HFFc6 (cell line): ENCODE measurements at regions not wholly inside any gene's neighbourhood (a gene's known extent, or its start where the extent isn't known, plus 50 kb on each side); places are given as distances from the start of the nearest gene placed in this dataset.

Experiments
- DNase-seq: peaks from one replicate; pipeline ENCODE4 v3.0.0-alpha.2; 2018
- H3K27ac Mint-ChIP-seq: 2 replicates; pipeline ENCODE4 v1.8.0; 2020; ENCODE audit warnings: mild to moderate bottlenecking, mixed read lengths
- H3K27me3 Mint-ChIP-seq: 2 replicates; pipeline ENCODE4 v1.8.0; 2021; ENCODE audit warnings: mild to moderate bottlenecking, moderate library complexity, mixed read lengths; ENCODE audit not compliant: insufficient read depth
- H3K36me3 Mint-ChIP-seq: 2 replicates; pipeline ENCODE4 v1.8.0; 2021; ENCODE audit warnings: low read depth, mixed read lengths
- H3K4me1 Mint-ChIP-seq: 2 replicates; pipeline ENCODE4 v1.8.0; 2020; ENCODE audit warnings: low read depth, mixed read lengths
- H3K4me3 Mint-ChIP-seq: 2 replicates; pipeline ENCODE4 v1.8.0; 2020; ENCODE audit warnings: mild to moderate bottlenecking, moderate library complexity, mixed read lengths
- H3K9me3 Mint-ChIP-seq: 2 replicates; pipeline ENCODE4 v1.8.0; 2020; ENCODE audit warnings: mild to moderate bottlenecking, mixed read lengths
- CTCF ChIP-seq: fragments of 200-600 bp; sonication (generic); IDR thresholded peaks from 2 replicates; pipeline ENCODE4 v1.5.0; 2021; ENCODE audit warnings: antibody characterized with exemption, mild to moderate bottlenecking

- TF ChIP-seq CTCF: no peak
- H3K4me3 Mint-ChIP-seq: no peak overlapping the region
- H3K27me3 Mint-ChIP-seq: peaks cover 6% of the 10 kb centered on the region; the same call in 1 of the 2 replicates
- no peaks in the 10 kb centered on the region for H3K9me3 Mint-ChIP-seq
- peaks cover 23% of the 10 kb centered on the region for H3K4me1 Mint-ChIP-seq
- no peak overlapping the region for H3K27ac Mint-ChIP-seq
- no peak for DNase-seq
- no peaks in the 10 kb centered on the region for H3K36me3 Mint-ChIP-seq
Measured at GRCh38 chr6:118714756-118715155, 63.4 kb upstream of the CEP85L start.

GRCh38 chr6:118712969-118713368, 61.6 kb upstream of the CEP85L start:
- H3K9me3 Mint-ChIP-seq: no peaks in the 10 kb centered on the region
- no peak for TF ChIP-seq CTCF
- H3K4me3 Mint-ChIP-seq: no peak overlapping the region
- DNase-seq: peak; percentile 25
- H3K4me1 Mint-ChIP-seq: peaks cover 41% of the 10 kb centered on the region
- no peaks in the 10 kb centered on the region for H3K36me3 Mint-ChIP-seq
- H3K27ac Mint-ChIP-seq: no peak overlapping the region; the same call in 1 of the 2 replicates
- peaks cover 2% of the 10 kb centered on the region for H3K27me3 Mint-ChIP-seq

GRCh38 chr6:118710616-118711015, 59.2 kb upstream of the CEP85L start:
- no peak for TF ChIP-seq CTCF
- peaks cover 61% of the 10 kb centered on the region for H3K4me1 Mint-ChIP-seq
- no peak for DNase-seq
- H3K36me3 Mint-ChIP-seq: no peaks in the 10 kb centered on the region
- no peak overlapping the region for H3K27ac Mint-ChIP-seq
- H3K4me3 Mint-ChIP-seq: no peak overlapping the region
- H3K27me3 Mint-ChIP-seq: no peaks in the 10 kb centered on the region; the same call in 1 of the 2 replicates
- H3K9me3 Mint-ChIP-seq: no peaks in the 10 kb centered on the region

- Mint-ChIP-seq H3K4me3 (peak overlapping the region; percentile 88), H3K36me3 (no peaks in the 10 kb centered on the region), H3K4me1 (peaks cover 68% of the 10 kb centered on the region), H3K27me3 (no peaks in the 10 kb centered on the region; the same call in 1 of the 2 replicates), H3K27ac (peak overlapping the region; percentile 97), H3K9me3 (no peaks in the 10 kb centered on the region)
- no peak for TF ChIP-seq CTCF
- DNase-seq: peak; percentile 52
Measured at GRCh38 chr6:118709859-118710350, 58.5 kb upstream of the CEP85L start.

GRCh38 chr6:118708744-118709143, 57.4 kb upstream of the CEP85L start:
- DNase-seq: peak; percentile 70
- Mint-ChIP-seq H3K4me1 (peaks cover 71% of the 10 kb centered on the region), H3K27me3 (no peaks in the 10 kb centered on the region; the same call in 1 of the 2 replicates), H3K9me3 (no peaks in the 10 kb centered on the region), H3K27ac (peak overlapping the region; percentile 97), H3K4me3 (peak overlapping the region; percentile 88), H3K36me3 (no peaks in the 10 kb centered on the region)
- TF ChIP-seq CTCF: no peak
